Peyer's patch (tissue), 4 donors: ENCODE measurements at regions not wholly inside any gene's neighbourhood (a gene's known extent, or its start where the extent isn't known, plus 50 kb on each side); places are given as distances from the start of the nearest gene placed in this dataset.

Experiments used
- DNase-seq, 3 donors: peaks; one replicate each; pipeline ENCODE4 v3.0.0-alpha.2; 2017 to 2019
- H3K27ac ChIP-seq, 4 donors: fragments of 200-600 bp; sonication (generic); one replicate each; pipeline ENCODE4 v1.5.1; 2016 to 2019
- H3K27me3 ChIP-seq, 2 donors: fragments of 200-600 bp; sonication (generic); one replicate each; pipeline ENCODE4 v1.5.1; 2019
- H3K36me3 ChIP-seq, 3 donors: fragments of 200-600 bp; sonication (generic); one replicate each; pipeline ENCODE4 v1.5.1; 2016 to 2019
- H3K4me1 ChIP-seq, 4 donors: fragments of 200-600 bp; sonication (generic); one replicate each; pipeline ENCODE4 v1.5.1; 2016 to 2019
- H3K4me3 ChIP-seq, 4 donors: fragments of 200-600 bp; sonication (generic); 1 replicate in 3 of 4; 2 replicates in 1 of 4; pipeline ENCODE4 v1.5.1; 2016 to 2019; ENCODE audit warnings: mild to moderate bottlenecking in 1 of 4
- H3K9me3 ChIP-seq, 4 donors: fragments of 200-600 bp; sonication (generic); one replicate each; pipeline ENCODE4 v1.5.1; 2016 to 2019; ENCODE audit warnings: mild to moderate bottlenecking in 1 of 4
- CTCF ChIP-seq, 6 experiments: fragments of 450-650 bp in 4 of 6; fragments of 200-600 bp in 2 of 6; sonication (generic) in 1 of 6; IDR thresholded peaks; one replicate each; pipeline ENCODE4 v1.5.1; 2017 to 2019; ENCODE audit warnings: antibody characterized with exemption in 6 of 6, mild to moderate bottlenecking in 3 of 6, moderate library complexity in 1 of 6
- POLR2A ChIP-seq, 2 donors: fragments of 450-650 bp; IDR thresholded peaks; one replicate each; pipeline ENCODE4 v1.5.1; 2017; ENCODE audit warnings: antibody characterized with exemption in 2 of 2, mild to moderate bottlenecking in 2 of 2, moderate library complexity in 2 of 2

- Histone ChIP-seq H3K9me3 (no peaks in the 10 kb centered on the region), H3K27ac (no peak overlapping the region), H3K4me3 (no peak overlapping the region), H3K4me1 (no peaks in the 10 kb centered on the region), H3K36me3 (no peaks in the 10 kb centered on the region), H3K27me3 (no peaks in the 10 kb centered on the region)
- TF ChIP-seq CTCF (IDR thresholded peaks at IDR 0.05): no peak
- DNase-seq: no peak
These were observed 106.2 kb upstream of the MAML3 start for GRCh38 chr4:140260227-140260626.

GRCh38 chr4:140258476-140258875 is 104.5 kb upstream of the MAML3 start:
- Histone ChIP-seq H3K4me1 (peaks cover 0 to 3% (median 0%) of the 10 kb centered on the region in 4 donors), H3K9me3 (no peaks in the 10 kb centered on the region), H3K4me3 (no peak overlapping the region), H3K27ac (no peak overlapping the region), H3K36me3 (no peaks in the 10 kb centered on the region), H3K27me3 (no peaks in the 10 kb centered on the region)
- TF ChIP-seq CTCF (IDR thresholded peaks at IDR 0.05): no peak
- no peak for TF ChIP-seq POLR2A (IDR thresholded peaks at IDR 0.05)
- no peak for DNase-seq

DNA sequence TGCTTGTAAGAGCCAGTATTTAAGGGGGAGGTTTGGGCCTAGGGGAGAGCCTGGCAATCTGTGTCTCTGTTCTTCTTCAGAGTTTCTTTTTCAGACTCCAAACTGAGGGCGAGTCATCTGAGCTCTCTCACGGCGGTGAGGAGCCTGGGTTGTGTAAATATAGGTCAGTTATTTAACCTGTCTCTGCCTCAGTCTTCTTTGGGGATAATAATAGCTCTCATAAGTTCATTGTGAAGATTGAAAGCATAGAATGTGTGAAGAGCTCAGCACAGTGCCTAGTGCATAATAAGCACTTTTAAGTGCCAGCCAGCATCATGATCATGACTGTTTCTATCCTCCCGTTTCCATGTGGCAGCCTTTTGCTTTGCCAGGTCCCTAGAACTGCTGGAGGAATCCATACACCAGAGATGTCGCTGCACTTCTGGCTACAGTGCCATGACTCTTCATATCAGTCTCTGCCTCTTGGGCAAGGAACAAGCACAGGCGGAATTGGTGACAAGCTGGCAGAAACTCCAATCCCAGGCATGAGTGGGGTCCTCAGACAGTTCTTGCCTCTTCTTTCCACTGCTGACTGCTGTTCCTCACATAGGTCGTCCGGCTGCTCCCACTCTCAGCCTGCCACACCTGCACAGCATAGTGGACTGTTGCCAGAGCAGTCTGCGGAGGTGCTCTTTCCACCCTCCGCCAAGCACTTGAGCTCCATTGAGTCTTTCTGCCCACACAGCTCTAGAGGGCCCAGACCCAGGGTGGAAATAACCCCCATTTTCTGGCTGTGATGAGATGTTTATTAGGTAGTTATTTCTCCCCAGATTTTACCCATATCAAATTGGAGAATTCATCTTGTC is 103.7 kb upstream of the MAML3 start:
- no peak for DNase-seq
- Histone ChIP-seq H3K4me3 (no peak overlapping the region), H3K4me1 (peaks cover 0 to 6% (median 0%) of the 10 kb centered on the region in 4 donors), H3K9me3 (no peaks in the 10 kb centered on the region), H3K36me3 (no peaks in the 10 kb centered on the region), H3K27ac (peak overlapping the region in 1 of 4 donors; percentile 43), H3K27me3 (no peaks in the 10 kb centered on the region)
- TF ChIP-seq POLR2A (IDR thresholded peaks at IDR 0.05): no peak
- no peak for TF ChIP-seq CTCF (IDR thresholded peaks at IDR 0.05)

GRCh38 chr4:140256941-140257340 is 103.0 kb upstream of the MAML3 start:
- Histone ChIP-seq H3K27me3 (no peaks in the 10 kb centered on the region), H3K9me3 (no peaks in the 10 kb centered on the region), H3K4me1 (peaks cover 0 to 13% (median 0%) of the 10 kb centered on the region in 4 donors), H3K4me3 (no peak overlapping the region), H3K36me3 (no peaks in the 10 kb centered on the region), H3K27ac (peak overlapping the region in 2 of 4 donors; percentile 43 to 64)
- TF ChIP-seq CTCF (IDR thresholded peaks at IDR 0.05): peak in 2 of 6 experiments; percentile 10 to 17
- no peak for TF ChIP-seq POLR2A (IDR thresholded peaks at IDR 0.05)
- no peak for DNase-seq

GRCh38 chr4:140256335-140256734 is 102.4 kb upstream of the MAML3 start:
- peak in 2 of 3 donors; percentile 56 to 81 for DNase-seq
- peak overlapping the region in 2 of 4 donors; percentile 43 to 64 for H3K27ac ChIP-seq
- TF ChIP-seq CTCF (IDR thresholded peaks at IDR 0.05): no peak
- no peak for TF ChIP-seq POLR2A (IDR thresholded peaks at IDR 0.05)
- H3K9me3 ChIP-seq: no peaks in the 10 kb centered on the region
- H3K4me1 ChIP-seq: peaks cover 0 to 14% (median 0%) of the 10 kb centered on the region in 4 donors
- no peak overlapping the region for H3K4me3 ChIP-seq
- no peaks in the 10 kb centered on the region for H3K27me3 ChIP-seq
- H3K36me3 ChIP-seq: no peaks in the 10 kb centered on the region
